H1 (cell line): ENCODE measurements at regions not wholly inside any gene's neighbourhood (a gene's known extent, or its start where the extent isn't known, plus 50 kb on each side); places are given as distances from the start of the nearest gene placed in this dataset.

Experiments used
- CTCF ChIA-PET: fragments of 300-600 bp; sonication (Branson Sonifier 250); formaldehyde crosslinking; loops from one replicate; lab custom pipeline; 2021; ENCODE audit not compliant: partially characterized antibody; lab: Charles Lee
- POLR2A ChIA-PET: fragments of 300-600 bp; sonication (Branson Sonifier 250); formaldehyde crosslinking; loops from one replicate; lab custom pipeline; 2021; ENCODE audit warnings: inconsistent platforms; ENCODE audit not compliant: partially characterized antibody; lab: Charles Lee
- DNase-seq, 2 experiments: peaks; one replicate each; pipeline versions ENCODE4 v3.0.0 to v3.0.0-alpha.2; 2010 to 2022; ENCODE audit warnings: low spot score in 2 of 2, low read depth in 1 of 2, mixed read lengths in 1 of 2
- FAIRE-seq: peaks from 2 replicates; lab custom pipeline; 2011; peaks lifted over from hg19 to GRCh38; lab: Jason Lieb, UNC
- H2AFZ ChIP-seq: 2 replicates; pipeline ENCODE4 v1.8.1; 2012; ENCODE audit warnings: low read length, inconsistent platforms
- H2AK5ac ChIP-seq: 2 replicates; pipeline ENCODE4 v1.6.1; 2013; ENCODE audit warnings: low read depth, low read length
- H2BK120ac ChIP-seq: replicated peaks from 2 replicates; pipeline ENCODE3; 2013; ENCODE audit warnings: low read depth, low read length, inconsistent platforms
- H2BK12ac ChIP-seq: 2 replicates; pipeline ENCODE4 v1.6.1; 2013; ENCODE audit warnings: low read depth, low read length
- H2BK15ac ChIP-seq: 2 replicates; pipeline ENCODE4 v1.6.1; 2013; ENCODE audit warnings: low read length
- H2BK20ac ChIP-seq: 2 replicates; pipeline ENCODE4 v1.6.1; 2013; ENCODE audit warnings: low read length
- H2BK5ac ChIP-seq: 2 replicates; pipeline ENCODE4 v1.6.1; 2013; ENCODE audit warnings: low read depth, low read length
- H3K14ac ChIP-seq: 2 replicates; pipeline ENCODE4 v1.6.1; 2013; ENCODE audit warnings: inconsistent platforms; ENCODE audit not compliant: insufficient read length
- H3K18ac ChIP-seq: 2 replicates; pipeline ENCODE4 v1.6.1; 2013; ENCODE audit warnings: low read length; ENCODE audit errors: extremely low read depth
- H3K23ac ChIP-seq: 2 replicates; pipeline ENCODE4 v1.6.1; 2013; ENCODE audit warnings: inconsistent platforms; ENCODE audit not compliant: insufficient read length
- H3K23me2 ChIP-seq: 2 replicates; pipeline ENCODE4 v1.6.1; 2013; ENCODE audit warnings: low read depth, low read length
- H3K27ac ChIP-seq: 2 replicates; pipeline ENCODE4 v1.6.1; 2011; ENCODE audit warnings: low read depth, low read length, inconsistent platforms
- H3K27me3 ChIP-seq, 4 experiments: replicated peaks in 1 of 4; 1 replicate in 1 of 4; 2 replicates in 3 of 4; pipeline versions ENCODE4 v1.6.1 to v1.8.1; 2011 to 2013; ENCODE audit warnings: low read length in 3 of 4, mild to moderate bottlenecking in 3 of 4, inconsistent platforms in 2 of 4, mixed read lengths in 2 of 4, moderate library complexity in 1 of 4; ENCODE audit not compliant: control insufficient read depth in 3 of 4, insufficient read depth in 3 of 4; ENCODE audit errors: extremely low read depth in 1 of 4
- H3K36me3 ChIP-seq, 4 experiments: 2 replicates each; pipeline versions ENCODE4 v1.6.1 to v1.8.1; 2011 to 2013; ENCODE audit warnings: mild to moderate bottlenecking in 4 of 4, low read length in 3 of 4, moderate library complexity in 2 of 4, control low read depth in 1 of 4, inconsistent platforms in 1 of 4; ENCODE audit not compliant: insufficient read depth in 4 of 4, control insufficient read depth in 2 of 4
- H3K4ac ChIP-seq: replicated peaks from 2 replicates; pipeline ENCODE3; 2013; ENCODE audit warnings: low read length, low read depth, mixed read lengths, inconsistent platforms; ENCODE audit not compliant: insufficient read length
- H3K4me1 ChIP-seq, 4 experiments: replicated peaks in 1 of 4; 1 replicate in 1 of 4; 2 replicates in 3 of 4; pipeline versions ENCODE4 v1.6.1 to v1.8.1; 2011 to 2013; ENCODE audit warnings: low read length in 3 of 4, inconsistent platforms in 2 of 4, mixed read lengths in 1 of 4; ENCODE audit not compliant: insufficient read depth in 4 of 4, control insufficient read depth in 3 of 4
- H3K4me2 ChIP-seq, 2 experiments: 2 replicates each; pipeline versions ENCODE4 v1.6.1 to v1.8.1; 2011 to 2013; ENCODE audit warnings: low read depth in 2 of 2, low read length in 2 of 2, control low read depth in 1 of 2, inconsistent platforms in 1 of 2, mild to moderate bottlenecking in 1 of 2; ENCODE audit not compliant: insufficient read depth in 1 of 2
- H3K4me3 ChIP-seq, 4 experiments: fragments of 200-600, 300-600 bp in 1 of 4; sonication (generic), shearing (Covaris generic), sonication (Bioruptor Twin) in 1 of 4; 2 replicates each; pipeline versions ENCODE4 v1.5.1 to v1.8.1; 2011 to 2016; ENCODE audit warnings: low read length in 4 of 4, low read depth in 3 of 4, control low read depth in 2 of 4, inconsistent platforms in 2 of 4, mild to moderate bottlenecking in 2 of 4, mixed read lengths in 1 of 4, moderate library complexity in 1 of 4; ENCODE audit not compliant: insufficient read depth in 2 of 4; ENCODE audit errors: extremely low read depth in 1 of 4
- H3K56ac ChIP-seq: replicated peaks from 2 replicates; pipeline ENCODE3; 2013; ENCODE audit warnings: low read depth, mild to moderate bottlenecking, mixed read lengths, low read length, inconsistent platforms; ENCODE audit not compliant: insufficient read length
- H3K79me1 ChIP-seq: 2 replicates; pipeline ENCODE4 v1.6.1; 2013; ENCODE audit warnings: low read depth, low read length, control low read depth
- H3K79me2 ChIP-seq, 2 experiments: 2 replicates each; pipeline versions ENCODE4 v1.6.1 to v1.8.1; 2012 to 2013; ENCODE audit warnings: low read length in 2 of 2, mild to moderate bottlenecking in 2 of 2, inconsistent platforms in 1 of 2; ENCODE audit not compliant: insufficient read depth in 2 of 2, control insufficient read depth in 1 of 2
- H3K9ac ChIP-seq, 4 experiments: replicated peaks in 1 of 4; 1 replicate in 1 of 4; 2 replicates in 3 of 4; pipeline versions ENCODE4 v1.6.1 to v1.8.1; 2011 to 2013; ENCODE audit warnings: low read depth in 3 of 4, low read length in 3 of 4, control low read depth in 2 of 4, mild to moderate bottlenecking in 2 of 4, moderate library complexity in 2 of 4, inconsistent platforms in 1 of 4; ENCODE audit errors: extremely low read depth in 1 of 4
- H3K9me3 ChIP-seq, 2 experiments: 2 replicates each; pipeline versions ENCODE4 v1.6.1 to v1.8.1; 2012 to 2013; ENCODE audit warnings: mild to moderate bottlenecking in 2 of 2, moderate library complexity in 2 of 2, control low read depth in 1 of 2, inconsistent platforms in 1 of 2, low read depth in 1 of 2, low read length in 1 of 2, mixed read lengths in 1 of 2; ENCODE audit not compliant: insufficient read depth in 2 of 2
- H4K20me1 ChIP-seq, 2 experiments: replicated peaks in 1 of 2; 2 replicates each; pipeline versions ENCODE3 to v1.8.1; 2011 to 2013; ENCODE audit warnings: inconsistent platforms in 2 of 2, low read length in 2 of 2, mild to moderate bottlenecking in 1 of 2; ENCODE audit not compliant: insufficient read depth in 2 of 2, control insufficient read depth in 1 of 2
- H4K5ac ChIP-seq: 2 replicates; pipeline ENCODE4 v1.6.1; 2013; ENCODE audit warnings: low read length, low read depth, mixed read lengths, inconsistent platforms; ENCODE audit not compliant: insufficient read length
- H4K8ac ChIP-seq: 2 replicates; pipeline ENCODE4 v1.8.0; 2013; ENCODE audit warnings: mild to moderate bottlenecking, moderate library complexity, low read length, inconsistent platforms; ENCODE audit not compliant: insufficient read depth; ENCODE audit errors: extremely low read depth
- H4K91ac ChIP-seq: replicated peaks from 2 replicates; pipeline ENCODE3; 2013; ENCODE audit warnings: low read length, mixed read lengths, inconsistent platforms; ENCODE audit not compliant: insufficient read length
- EZH2 ChIP-seq: fragments of 200-600 bp; sonication (generic); IDR thresholded peaks from 2 replicates; pipeline ENCODE4 v1.7.1; 2012; ENCODE audit warnings: low read depth, mild to moderate bottlenecking, moderate library complexity, low read length, inconsistent platforms; ENCODE audit not compliant: severe bottlenecking
- MAFK ChIP-seq: IDR thresholded peaks from 2 replicates; pipeline ENCODE4 v1.6.1; 2012; ENCODE audit warnings: low read depth, mild to moderate bottlenecking, improper control_type of control experiment, low read length
- RXRA ChIP-seq: IDR thresholded peaks from 2 replicates; pipeline ENCODE4 v1.6.1; 2011; ENCODE audit warnings: low read depth, mild to moderate bottlenecking, low read length, moderate library complexity; ENCODE audit not compliant: insufficient read depth
- SIN3A ChIP-seq, 2 experiments: IDR thresholded peaks in 1 of 2; conservative IDR thresholded peaks in 1 of 2; 2 replicates each; pipeline ENCODE4 v1.6.1; 2011 to 2012; ENCODE audit warnings: low read length in 2 of 2, improper control_type of control experiment in 1 of 2, low read depth in 1 of 2, mild to moderate bottlenecking in 1 of 2
- TCF12 ChIP-seq: IDR thresholded peaks from 2 replicates; pipeline ENCODE4 v1.6.1; 2011; ENCODE audit warnings: low read depth, mild to moderate bottlenecking, low read length
- WGBS, 2 experiments: shearing (Covaris generic) in 1 of 2; methylation state at CpG; one replicate each; pipeline versions ENCODE4 v1.1.6 to v1.1.7; 2013 to 2015; ENCODE audit warnings: low lambda C conversion rate in 2 of 2, mixed read lengths in 2 of 2, inconsistent platforms in 1 of 2, low coverage in 1 of 2, missing lambda C conversion rate in 1 of 2; ENCODE audit not compliant: insufficient replicate concordance in 2 of 2, insufficient coverage in 1 of 2, insufficient read length in 1 of 2; ENCODE audit errors: extremely low coverage in 1 of 2, missing lambda C conversion rate in 1 of 2; 5-methylcytosine and 5-hydroxymethylcytosine counted together

- H3K23me2 ChIP-seq, result no peaks in the 10 kb centered on the region
- H3K4ac ChIP-seq, result no peak overlapping the region
- no peak overlapping the region for H2BK120ac ChIP-seq
- H4K20me1 ChIP-seq, result no peaks in the 10 kb centered on the region
- no peak overlapping the region for H4K91ac ChIP-seq
- no peak overlapping the region for H3K27ac ChIP-seq
- H3K4me3 ChIP-seq, result no peak overlapping the region
- no peak overlapping the region for H4K8ac ChIP-seq
- no peak overlapping the region for H2BK20ac ChIP-seq
- DNase-seq (no peak), FAIRE-seq (no peak)
- H3K9me3 ChIP-seq, result no peaks in the 10 kb centered on the region
- H3K79me1 ChIP-seq, result no peaks in the 10 kb centered on the region
- no peaks in the 10 kb centered on the region for H3K79me2 ChIP-seq
- H3K18ac ChIP-seq, result no peak overlapping the region
- no peak overlapping the region for H2BK5ac ChIP-seq
- H4K5ac ChIP-seq, result no peak overlapping the region
- no peaks in the 10 kb centered on the region for H3K27me3 ChIP-seq
- no peak overlapping the region for H3K14ac ChIP-seq
- 95% methylated on average over 1 of the region's 1 CpG; no CpG with 5 or more reads in 1 of the 2 experiments for WGBS, 2 experiments
- no peaks in the 10 kb centered on the region for H3K36me3 ChIP-seq
- H3K4me1 ChIP-seq, result no peaks in the 10 kb centered on the region
- no peak overlapping the region for H2BK15ac ChIP-seq
- H2BK12ac ChIP-seq, result no peak overlapping the region
- POLR2A ChIA-PET, result no interaction called here
- no peak overlapping the region for H3K9ac ChIP-seq
- no peak overlapping the region for H3K4me2 ChIP-seq
- no peak overlapping the region for H3K56ac ChIP-seq
- CTCF ChIA-PET, result no interaction called here
- no peak overlapping the region for H2AFZ ChIP-seq
- no peak overlapping the region for H2AK5ac ChIP-seq
- H3K23ac ChIP-seq, result no peak overlapping the region
- TF ChIP-seq MAFK, result no peak
- TF ChIP-seq EZH2, result no peak
- no peak for TF ChIP-seq TCF12
- TF ChIP-seq RXRA, result no peak
- no peak for TF ChIP-seq SIN3A (conservative IDR thresholded peaks at IDR 0.05 in 1 of 2, IDR thresholded peaks at IDR 0.05 in 1 of 2; ENCODE audit: low read depth in 1 of 2, low read length in 2 of 2)
Measured at GRCh38 chr5:23007762-23008161, 154.6 kb upstream of the CDH12 start.
